ENCODE measurements at regions not wholly inside any gene's neighbourhood (a gene's known extent, or its start where the extent isn't known, plus 50 kb on each side); places are given as distances from the start of the nearest gene placed in this dataset.

GRCh38 chr7:94115316-94115715, 111.2 kb upstream of the BET1 start:
- POLR2A ChIA-PET, result no interaction called here
- CTCF ChIA-PET, result no interaction called here
- no peak for TF ChIP-seq SUZ12 (IDR thresholded peaks at IDR 0.05)
- TF ChIP-seq CTBP1 (IDR thresholded peaks at IDR 0.05; ENCODE audit: borderline replicate concordance), result no peak
- TF ChIP-seq, protein P1, sequence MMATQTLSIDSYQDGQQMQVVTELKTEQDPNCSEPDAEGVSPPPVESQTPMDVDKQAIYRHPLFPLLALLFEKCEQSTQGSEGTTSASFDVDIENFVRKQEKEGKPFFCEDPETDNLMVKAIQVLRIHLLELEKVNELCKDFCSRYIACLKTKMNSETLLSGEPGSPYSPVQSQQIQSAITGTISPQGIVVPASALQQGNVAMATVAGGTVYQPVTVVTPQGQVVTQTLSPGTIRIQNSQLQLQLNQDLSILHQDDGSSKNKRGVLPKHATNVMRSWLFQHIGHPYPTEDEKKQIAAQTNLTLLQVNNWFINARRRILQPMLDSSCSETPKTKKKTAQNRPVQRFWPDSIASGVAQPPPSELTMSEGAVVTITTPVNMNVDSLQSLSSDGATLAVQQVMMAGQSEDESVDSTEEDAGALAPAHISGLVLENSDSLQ (IDR thresholded peaks at IDR 0.05), result no peak
- TF ChIP-seq ZNF384 (IDR thresholded peaks at IDR 0.05), result no peak
- TF ChIP-seq FOXA1 (IDR thresholded peaks at IDR 0.05), result no peak
- no peak for TF ChIP-seq FOXM1 (IDR thresholded peaks at IDR 0.05; ENCODE audit: borderline replicate concordance)
- TF ChIP-seq NFRKB (IDR thresholded peaks at IDR 0.05), result no peak
- no peak for TF ChIP-seq L3MBTL2 (conservative IDR thresholded peaks at IDR 0.05)
- no peak for TF ChIP-seq LEF1 (IDR thresholded peaks at IDR 0.05; ENCODE audit: borderline replicate concordance)
- no peak for DNase-seq (ENCODE audit: extremely low spot score)

DNA sequence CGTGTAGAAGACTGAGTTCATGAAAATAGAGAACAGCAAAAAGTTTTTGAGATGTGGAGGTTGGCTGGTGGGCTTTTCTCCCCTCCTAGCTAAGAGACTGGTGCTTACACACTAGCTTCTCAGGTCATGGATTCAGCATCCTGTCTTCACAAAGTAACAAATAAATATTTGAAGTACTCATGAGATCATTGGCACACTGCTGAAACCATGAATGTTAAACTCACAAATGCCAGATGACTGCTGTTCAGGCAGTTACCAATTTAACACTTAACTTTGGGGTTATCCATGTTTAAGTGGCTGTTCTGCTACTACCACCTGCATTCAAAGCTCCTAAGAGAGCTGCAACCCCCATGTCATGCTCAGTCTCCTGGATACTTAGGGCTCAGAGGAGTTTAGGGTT, 119.0 kb upstream of the BET1 start:
- POLR2A ChIA-PET, result no interaction called here
- CTCF ChIA-PET, result no interaction called here
- no peak for TF ChIP-seq SP1 (IDR thresholded peaks at IDR 0.05)
- TF ChIP-seq L3MBTL2 (conservative IDR thresholded peaks at IDR 0.05), result no peak
- TF ChIP-seq, protein P1 (IDR thresholded peaks at IDR 0.05), result no peak
- TF ChIP-seq ELF4 (IDR thresholded peaks at IDR 0.05), result no peak
- TF ChIP-seq FOXK2 (IDR thresholded peaks at IDR 0.05), result no peak
- no peak for TF ChIP-seq TARDBP (IDR thresholded peaks at IDR 0.05)
- no peak for TF ChIP-seq HDGF (IDR thresholded peaks at IDR 0.05; ENCODE audit: borderline replicate concordance)
- TF ChIP-seq SUZ12 (IDR thresholded peaks at IDR 0.05), result no peak
- no peak for TF ChIP-seq BHLHE40 (IDR thresholded peaks at IDR 0.05; ENCODE audit: borderline replicate concordance)
- TF ChIP-seq CTBP1 (IDR thresholded peaks at IDR 0.05; ENCODE audit: borderline replicate concordance), result no peak
- TF ChIP-seq ZNF384 (IDR thresholded peaks at IDR 0.05), result no peak
- no peak for TF ChIP-seq NFRKB (IDR thresholded peaks at IDR 0.05)
- no peak for TF ChIP-seq FOXA1 (IDR thresholded peaks at IDR 0.05)
- no peak for TF ChIP-seq ARNT (IDR thresholded peaks at IDR 0.05)
- TF ChIP-seq FOXM1 (IDR thresholded peaks at IDR 0.05; ENCODE audit: borderline replicate concordance), result no peak
- no peak for TF ChIP-seq LEF1 (IDR thresholded peaks at IDR 0.05; ENCODE audit: borderline replicate concordance)
- DNase-seq (ENCODE audit: extremely low spot score), result no peak

GRCh38 chr7:94127026-94127425, 122.9 kb upstream of the BET1 start:
- CTCF ChIA-PET, result no interaction called here
- TF ChIP-seq NFRKB (IDR thresholded peaks at IDR 0.05), result no peak
- TF ChIP-seq LEF1 (IDR thresholded peaks at IDR 0.05; ENCODE audit: borderline replicate concordance), result no peak
- TF ChIP-seq L3MBTL2 (conservative IDR thresholded peaks at IDR 0.05), result no peak
- TF ChIP-seq FOXA1 (IDR thresholded peaks at IDR 0.05), result no peak
- TF ChIP-seq CTBP1 (IDR thresholded peaks at IDR 0.05; ENCODE audit: borderline replicate concordance), result no peak
- TF ChIP-seq, protein P1 (IDR thresholded peaks at IDR 0.05), result no peak
- TF ChIP-seq ZNF384 (IDR thresholded peaks at IDR 0.05), result no peak
- no peak for TF ChIP-seq TARDBP (IDR thresholded peaks at IDR 0.05)
- TF ChIP-seq FOXK2 (IDR thresholded peaks at IDR 0.05), result no peak
- no peak for TF ChIP-seq FOXM1 (IDR thresholded peaks at IDR 0.05; ENCODE audit: borderline replicate concordance)
- TF ChIP-seq HDGF (IDR thresholded peaks at IDR 0.05; ENCODE audit: borderline replicate concordance), result no peak
- no peak for TF ChIP-seq BHLHE40 (IDR thresholded peaks at IDR 0.05; ENCODE audit: borderline replicate concordance)
- no peak for TF ChIP-seq SUZ12 (IDR thresholded peaks at IDR 0.05)
- TF ChIP-seq SP1 (IDR thresholded peaks at IDR 0.05), result no peak
- POLR2A ChIA-PET, result no interaction called here
- DNase-seq (ENCODE audit: extremely low spot score), result no peak

GRCh38 chr7:94128072-94128471, 123.9 kb upstream of the BET1 start:
- TF ChIP-seq ARNT (IDR thresholded peaks at IDR 0.05) (no peak), FOXM1 (IDR thresholded peaks at IDR 0.05; ENCODE audit: borderline replicate concordance) (no peak), ZNF384 (IDR thresholded peaks at IDR 0.05) (no peak), LEF1 (IDR thresholded peaks at IDR 0.05; ENCODE audit: borderline replicate concordance) (no peak), CTBP1 (IDR thresholded peaks at IDR 0.05; ENCODE audit: borderline replicate concordance) (no peak), SUZ12 (IDR thresholded peaks at IDR 0.05) (no peak), BHLHE40 (IDR thresholded peaks at IDR 0.05; ENCODE audit: borderline replicate concordance) (no peak), SP1 (IDR thresholded peaks at IDR 0.05) (no peak), FOXK2 (IDR thresholded peaks at IDR 0.05) (no peak), L3MBTL2 (conservative IDR thresholded peaks at IDR 0.05) (no peak)
- TF ChIP-seq, protein P1 (IDR thresholded peaks at IDR 0.05), result no peak
- ChIA-PET CTCF (no interaction called here), POLR2A (no interaction called here)
- no peak for DNase-seq (ENCODE audit: extremely low spot score)

- DNase-seq (ENCODE audit: extremely low spot score), result no peak
- ChIA-PET POLR2A (no interaction called here), CTCF (no interaction called here)
- TF ChIP-seq ZNF384 (IDR thresholded peaks at IDR 0.05) (no peak), SP1 (IDR thresholded peaks at IDR 0.05) (no peak), SUZ12 (IDR thresholded peaks at IDR 0.05) (no peak), ARNT (IDR thresholded peaks at IDR 0.05) (no peak), NFRKB (IDR thresholded peaks at IDR 0.05) (no peak), HDGF (IDR thresholded peaks at IDR 0.05; ENCODE audit: borderline replicate concordance) (no peak), BHLHE40 (IDR thresholded peaks at IDR 0.05; ENCODE audit: borderline replicate concordance) (no peak), FOXA1 (IDR thresholded peaks at IDR 0.05) (no peak), CTBP1 (IDR thresholded peaks at IDR 0.05; ENCODE audit: borderline replicate concordance) (no peak)
- TF ChIP-seq, protein P1 (IDR thresholded peaks at IDR 0.05), result no peak
These were observed 125.4 kb upstream of the BET1 start for GRCh38 chr7:94129443-94130140.
